CD4-positive, alpha-beta T cell treated with Interleukin-21 for 1 hour (primary cell): ENCODE measurements at regions not wholly inside any gene's neighbourhood (a gene's known extent, or its start where the extent isn't known, plus 50 kb on each side); places are given as distances from the start of the nearest gene placed in this dataset.
"Not testable (repeated sequence)": the region's sequence is repeated elsewhere in the genome, so short reads cannot be mapped to it uniquely, and the experiment has no call there.

Experiments
- DNase-seq: peaks from one replicate; pipeline ENCODE4 v3.0.0-alpha.2; 2020

DNA sequence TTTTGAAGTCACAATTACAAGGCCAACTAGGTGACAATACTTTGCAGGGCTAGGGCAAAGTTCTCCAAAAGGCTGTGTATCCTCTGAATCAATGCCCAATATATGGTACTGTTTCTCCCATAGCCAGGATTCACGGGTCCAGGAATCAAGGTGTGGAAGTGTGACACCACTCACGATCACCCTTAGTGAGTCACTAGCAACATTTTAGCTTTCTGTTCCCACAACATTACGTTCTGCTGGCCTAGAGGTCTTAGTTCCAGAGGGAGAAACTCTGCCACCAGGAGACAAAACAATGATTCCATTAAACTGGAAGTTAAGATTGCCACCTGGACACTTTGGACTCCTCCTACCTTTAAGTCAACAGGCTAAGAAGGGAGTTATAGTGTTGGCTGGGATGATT is 88.5 kb upstream of the RANBP6 start:
- not testable (repeated sequence) for DNase-seq

DNA sequence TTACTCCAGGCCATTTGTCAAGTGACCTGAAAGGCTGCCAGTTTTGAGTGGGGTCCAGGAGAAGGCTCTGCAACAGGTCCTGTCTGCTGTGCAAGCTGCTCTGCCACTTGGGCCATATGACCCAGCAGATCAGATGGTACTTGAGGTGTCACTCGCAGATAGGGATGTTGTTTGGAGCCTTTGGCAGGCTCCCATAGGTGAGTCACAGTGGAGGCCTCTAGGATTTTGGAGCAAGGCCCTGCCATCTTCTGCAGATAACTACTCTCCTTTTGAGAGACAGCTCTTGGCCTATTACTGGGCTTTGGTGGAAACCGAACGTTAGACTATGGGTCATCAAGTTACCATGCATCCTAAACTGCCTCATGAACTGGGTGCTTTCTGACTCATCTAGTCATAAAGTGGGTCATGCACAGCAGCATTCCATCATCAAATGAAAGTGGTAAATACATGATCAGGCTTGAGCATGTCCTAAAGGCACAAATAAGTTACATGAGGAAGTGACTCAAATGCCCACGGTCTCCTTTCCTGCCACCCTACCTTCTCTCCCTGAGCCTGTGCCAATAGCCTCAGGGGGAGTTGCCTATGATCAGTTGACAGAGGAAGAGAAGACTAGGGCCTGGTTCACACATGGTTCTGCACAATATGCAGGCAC is 87.0 kb upstream of the RANBP6 start:
- DNase-seq = not testable (repeated sequence)

DNA sequence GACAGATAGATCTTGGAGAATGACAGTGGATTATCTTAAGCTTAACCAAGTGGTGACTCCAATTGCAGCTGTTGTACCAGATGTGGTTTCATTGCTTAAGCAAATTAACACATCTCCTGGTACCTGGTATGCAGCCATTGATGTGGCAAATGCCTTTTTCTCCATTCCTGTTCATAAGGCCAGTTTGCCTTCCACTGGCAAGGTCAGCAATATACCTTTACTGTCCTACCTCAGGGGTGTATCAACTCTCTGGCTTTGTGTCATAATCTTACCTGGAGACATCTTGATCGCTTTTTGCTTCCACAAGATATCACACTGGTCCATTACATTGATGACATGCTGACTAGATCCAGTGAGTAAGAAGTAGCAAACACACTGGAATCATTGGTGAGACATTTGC is 86.3 kb upstream of the RANBP6 start:
- DNase-seq = not testable (repeated sequence)

DNA sequence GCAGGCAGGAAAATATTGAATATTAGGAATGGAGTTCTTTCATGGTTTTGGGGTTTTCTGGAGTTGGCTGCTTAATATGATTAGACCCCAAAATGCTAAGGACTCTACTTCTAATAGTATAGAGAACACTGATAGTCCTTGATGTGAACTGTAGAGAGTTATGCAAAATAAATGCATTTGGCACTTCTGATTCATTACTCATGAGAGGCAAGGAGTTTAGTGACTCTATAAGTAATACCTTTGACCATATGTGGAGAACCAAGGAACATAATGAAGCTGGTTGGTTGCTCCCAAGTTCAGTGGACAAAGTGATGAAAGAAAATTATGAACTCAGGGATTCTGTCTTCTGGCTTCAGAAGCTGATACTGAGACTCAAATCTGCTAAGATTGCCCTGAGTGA is 83.9 kb upstream of the RANBP6 start:
- DNase-seq = not testable (repeated sequence)

DNA sequence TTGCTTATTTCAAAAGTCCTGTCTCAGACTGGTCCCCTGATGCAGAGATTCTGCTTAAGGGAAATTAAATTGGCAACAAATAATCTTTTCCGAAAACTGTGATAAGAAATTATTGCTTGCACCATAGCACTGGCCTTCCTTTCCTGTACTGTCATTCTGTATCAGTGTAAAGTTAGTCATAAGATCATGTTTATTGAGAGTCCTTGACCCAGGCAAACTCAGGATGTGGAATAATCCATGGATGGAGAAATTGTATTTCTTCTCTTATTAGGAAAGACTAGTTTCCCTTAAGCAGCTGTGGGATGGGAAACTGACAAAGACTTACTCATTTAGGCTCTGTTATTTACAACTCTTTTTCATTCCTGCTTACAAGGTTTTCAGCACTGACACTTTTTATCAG is 83.0 kb upstream of the RANBP6 start:
- no peak for DNase-seq

DNA sequence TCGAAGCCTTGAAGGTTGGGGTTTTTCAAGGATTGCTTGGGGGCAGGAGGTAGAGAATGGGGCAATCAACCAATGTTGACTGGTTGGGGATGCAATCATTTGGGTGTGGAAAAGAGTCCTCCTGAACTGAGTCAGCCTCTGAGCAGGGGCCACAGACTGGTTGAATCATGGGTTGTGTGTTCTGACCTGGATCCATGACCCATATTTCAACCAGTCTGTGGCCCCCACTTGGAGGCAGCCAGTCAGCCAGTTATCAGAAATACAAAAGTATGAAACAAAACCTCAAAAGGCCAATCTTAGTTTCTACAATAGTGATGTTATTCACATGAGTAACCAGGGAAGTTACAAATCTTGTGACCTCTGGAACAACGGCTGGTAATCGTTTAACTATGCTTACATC is 81.4 kb upstream of the RANBP6 start:
- no peak for DNase-seq

DNA sequence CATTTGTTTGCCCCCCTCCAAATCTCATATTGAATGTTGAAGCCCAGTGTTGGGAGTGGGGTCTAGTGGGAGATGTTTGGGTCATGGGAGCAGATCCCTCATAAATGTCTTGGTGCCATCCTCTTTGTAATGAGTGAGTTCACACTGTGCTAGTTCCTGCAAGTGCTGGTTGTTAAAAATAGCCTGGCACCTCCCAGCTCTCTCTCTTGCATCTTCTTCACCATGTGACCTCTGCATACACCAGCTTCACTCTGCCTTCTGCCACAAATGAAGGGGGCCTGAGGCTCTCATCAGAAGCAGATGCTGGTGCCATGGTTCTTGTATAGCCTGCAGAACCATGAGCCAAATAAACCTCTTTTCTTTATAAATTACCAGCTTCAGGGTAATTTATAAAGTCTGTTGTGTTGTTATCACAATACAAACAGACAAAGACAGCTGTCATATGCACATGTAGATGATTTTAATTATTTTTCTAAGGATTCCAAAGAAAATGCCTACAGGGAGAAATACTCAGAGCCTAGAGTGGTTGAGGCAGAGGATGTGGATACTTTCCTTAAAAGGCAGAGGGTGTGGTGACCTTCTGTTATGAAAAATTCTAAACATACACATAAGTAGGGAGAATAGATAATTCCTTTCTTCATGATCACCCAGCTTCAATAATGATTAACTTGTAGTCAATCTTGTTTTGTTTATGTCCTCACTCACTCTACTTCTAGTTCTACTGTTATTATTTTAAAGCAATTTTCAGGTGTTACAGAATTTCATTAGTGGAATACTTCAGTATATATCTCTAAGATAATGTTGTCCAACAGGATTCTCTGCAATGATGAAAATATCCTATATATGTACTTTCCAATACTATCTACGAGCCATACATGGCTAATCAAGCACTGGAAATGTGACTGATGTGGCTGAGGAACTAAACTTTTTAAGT is 75.1 kb upstream of the RANBP6 start:
- DNase-seq = no peak

DNA sequence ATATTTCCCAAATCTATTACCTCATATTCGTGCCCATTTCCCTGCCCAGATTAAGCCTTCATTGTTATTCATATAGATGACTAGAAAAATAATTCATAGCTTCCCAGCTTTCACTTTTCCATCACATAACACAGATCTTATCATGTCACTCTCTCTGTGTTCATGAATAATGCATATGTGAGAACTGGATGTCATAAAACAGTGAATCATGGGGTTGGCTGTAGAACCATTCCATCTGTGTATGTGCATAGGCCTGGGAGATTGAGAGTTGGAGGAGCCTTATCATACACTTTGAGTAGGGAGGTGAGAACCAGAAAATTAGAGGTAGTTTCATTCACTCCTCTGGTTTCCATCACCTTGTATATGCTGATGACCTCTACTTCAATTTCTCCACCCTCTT is 73.9 kb upstream of the RANBP6 start:
- no peak for DNase-seq

DNA sequence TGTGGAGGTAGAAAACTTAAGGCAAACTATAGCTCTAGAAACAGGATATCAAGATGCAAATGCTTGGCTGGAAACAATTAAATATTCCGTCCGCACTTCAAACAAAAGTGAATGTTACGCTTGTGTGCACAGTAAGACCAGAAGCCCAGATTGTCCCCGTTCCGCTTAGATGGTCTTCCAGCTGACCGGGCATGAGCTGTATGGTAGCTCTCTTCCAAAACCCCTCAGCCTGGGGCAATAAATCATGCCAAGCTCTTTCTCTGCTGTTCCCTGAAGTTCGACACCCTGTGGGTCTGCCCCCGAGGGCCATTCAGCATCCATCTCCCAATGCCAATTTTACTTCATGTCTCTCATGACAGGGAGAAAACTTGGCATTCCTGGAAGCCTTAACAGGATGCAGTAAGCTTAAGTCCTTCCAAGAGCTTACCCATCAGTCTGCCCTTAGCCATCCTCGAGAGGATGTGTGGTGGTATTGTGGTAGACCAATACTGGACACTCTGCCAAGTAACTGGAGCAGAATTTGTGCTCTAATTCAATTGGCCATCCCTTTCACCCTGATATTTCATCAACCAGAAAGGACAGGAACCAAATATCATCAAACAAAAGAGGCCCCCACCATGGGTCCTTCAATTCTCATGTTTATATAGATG is 70.7 kb upstream of the RANBP6 start:
- no peak for DNase-seq

DNA sequence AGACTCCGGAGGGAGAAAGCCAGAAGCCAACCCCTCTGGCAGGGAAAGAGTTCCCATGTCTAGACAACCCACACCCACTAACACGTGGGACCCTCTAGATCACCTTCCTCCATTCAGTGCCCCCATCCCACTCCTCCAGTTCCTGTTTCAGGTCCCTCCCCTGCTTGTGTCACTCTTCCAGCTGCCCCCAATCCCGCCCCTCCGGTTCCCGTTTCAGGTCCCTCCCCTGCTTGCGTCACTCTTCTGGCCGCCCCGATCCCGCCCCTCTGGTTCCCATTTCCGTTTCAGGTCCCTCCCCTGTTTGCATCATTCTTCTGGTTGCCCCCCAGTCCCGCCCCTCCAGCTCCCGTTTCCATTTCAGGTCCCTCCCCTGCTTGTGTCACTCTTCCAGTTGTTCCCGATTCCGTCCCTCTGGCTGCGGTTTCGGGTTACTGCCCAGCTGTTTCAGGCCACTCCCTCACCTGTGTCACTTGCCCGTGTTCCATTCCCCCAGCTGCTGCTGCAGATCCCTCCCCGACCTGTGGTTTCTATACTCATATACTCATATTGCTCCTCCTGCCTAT is 64.8 kb upstream of the RANBP6 start:
- peak; percentile 77 for DNase-seq

DNA sequence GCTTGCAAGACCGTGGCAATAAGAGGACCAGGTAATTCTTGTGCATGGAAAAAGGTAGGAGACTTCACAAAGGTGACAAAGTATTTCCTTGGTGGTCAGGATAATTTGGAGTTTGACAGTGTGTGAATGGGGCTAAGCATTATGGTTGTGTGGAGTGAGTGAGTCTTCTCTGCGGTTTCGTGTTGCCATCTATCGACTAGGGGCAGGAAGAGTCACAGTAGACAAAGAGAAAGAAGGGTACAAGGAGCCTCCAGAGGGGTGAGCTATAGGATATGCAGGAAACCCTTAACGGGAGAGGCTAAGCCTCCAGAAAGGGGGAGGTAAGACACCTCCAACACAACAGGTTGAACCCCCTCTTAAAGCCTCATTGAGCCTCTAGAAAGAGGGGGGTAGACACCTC is 64.0 kb upstream of the RANBP6 start:
- DNase-seq = no peak

DNA sequence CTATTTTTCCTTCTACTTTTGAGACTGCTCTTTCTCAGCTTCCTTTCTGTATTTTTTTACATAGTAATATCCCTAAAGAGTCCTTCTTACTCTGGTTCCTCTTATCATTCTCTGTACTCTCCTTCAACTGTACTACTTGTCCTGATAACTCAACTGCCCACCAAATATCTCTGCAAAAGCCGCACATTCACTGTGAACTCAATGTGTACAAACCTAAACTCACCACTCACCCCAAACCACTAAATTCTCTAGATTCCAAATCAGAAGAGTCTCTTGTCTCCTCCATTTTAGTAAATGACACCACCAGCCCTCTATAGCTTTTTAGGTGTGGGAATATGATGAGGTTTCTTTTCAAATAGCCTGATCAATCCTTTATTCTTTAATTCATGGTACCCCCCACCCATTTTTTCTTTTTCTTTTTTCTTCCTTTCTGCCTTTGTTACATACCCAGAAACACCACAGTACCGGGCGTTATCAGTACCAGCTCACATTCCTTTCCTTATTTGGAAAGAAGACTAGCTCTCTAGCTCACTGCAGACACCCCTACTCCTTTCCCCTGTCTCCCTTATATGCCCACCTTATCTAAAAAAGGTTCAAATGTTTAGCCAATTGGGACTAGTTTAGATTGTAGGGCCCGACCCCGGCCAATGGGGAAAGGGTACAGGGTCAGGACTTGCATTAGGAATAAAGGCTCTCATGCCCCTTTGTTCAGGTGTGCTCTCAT is 63.1 kb upstream of the RANBP6 start:
- no peak for DNase-seq

DNA sequence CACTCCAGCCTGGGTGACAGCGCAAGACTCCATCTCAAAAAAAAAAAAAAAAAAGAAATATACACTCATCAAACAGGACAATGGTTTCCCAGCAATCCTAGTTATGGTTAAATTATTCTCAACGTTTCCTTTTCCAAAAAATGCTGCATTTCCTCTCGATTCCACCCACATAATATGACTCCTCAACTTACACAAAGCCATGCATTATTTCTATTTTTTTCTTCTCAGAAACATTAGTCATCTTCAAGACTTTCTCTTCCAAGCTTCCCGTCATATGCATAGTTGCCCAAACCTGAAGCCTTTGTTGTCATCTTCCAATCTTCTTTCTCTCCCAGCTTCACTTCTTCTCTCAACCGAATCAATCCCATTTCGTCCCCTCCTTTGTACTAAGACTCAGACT is 61.4 kb upstream of the RANBP6 start:
- no peak for DNase-seq

DNA sequence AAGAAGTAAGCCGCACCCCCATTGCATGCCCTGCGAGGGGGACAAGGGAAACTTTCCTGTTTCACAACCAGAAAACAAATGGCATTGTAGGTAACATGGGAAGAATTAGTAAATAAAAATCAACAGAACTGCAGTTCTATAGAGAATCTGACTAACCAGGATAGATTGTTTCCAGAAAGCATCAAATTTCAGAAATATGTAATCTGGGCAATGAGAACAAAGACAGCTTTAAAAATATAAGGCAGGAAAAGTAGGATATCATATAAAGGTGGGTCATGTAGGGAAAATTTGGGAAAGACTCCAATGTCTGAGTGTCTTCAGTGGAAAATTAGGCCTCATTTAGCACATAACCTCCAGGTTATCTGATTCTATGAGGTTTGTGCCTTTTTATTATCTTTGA is 58.3 kb upstream of the RANBP6 start:
- no peak for DNase-seq

DNA sequence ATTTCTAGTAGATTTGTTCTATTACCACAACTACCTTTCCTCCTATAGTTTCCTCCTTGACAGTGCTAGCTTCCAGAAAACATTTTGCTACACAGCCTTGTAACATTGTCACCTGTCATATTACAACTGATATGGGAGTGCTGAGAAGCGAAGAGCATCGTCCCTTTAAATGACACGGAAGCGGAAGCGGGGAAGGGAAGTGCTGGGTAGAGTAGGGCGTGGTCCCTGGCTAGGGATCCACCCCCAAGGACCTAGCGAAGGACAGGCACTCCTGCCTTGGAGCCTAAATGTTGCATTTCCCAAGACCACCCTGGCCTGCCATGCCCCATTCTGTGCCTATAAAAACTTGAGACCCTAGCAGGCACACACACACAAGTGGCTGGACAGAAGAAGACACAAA is 57.4 kb upstream of the RANBP6 start:
- DNase-seq = no peak

DNA sequence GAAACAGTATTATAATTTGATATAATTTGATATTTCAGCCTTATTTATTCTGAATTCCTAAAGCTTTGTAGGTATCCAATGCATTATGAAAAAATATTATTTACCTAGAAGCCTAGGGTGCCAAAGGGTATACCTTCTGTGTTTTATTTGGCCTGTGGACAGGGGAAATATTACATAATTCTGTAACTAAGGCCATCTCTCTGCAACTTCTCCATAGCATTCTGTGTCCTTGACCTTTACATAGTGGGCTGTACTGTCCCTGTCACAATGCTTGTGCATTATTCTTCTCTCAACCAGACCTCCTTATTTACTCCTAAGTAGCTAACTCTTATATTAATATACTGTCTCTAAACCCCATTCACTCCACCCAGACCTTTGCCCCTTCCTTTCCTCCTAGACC is 57.0 kb upstream of the RANBP6 start:
- no peak for DNase-seq

DNA sequence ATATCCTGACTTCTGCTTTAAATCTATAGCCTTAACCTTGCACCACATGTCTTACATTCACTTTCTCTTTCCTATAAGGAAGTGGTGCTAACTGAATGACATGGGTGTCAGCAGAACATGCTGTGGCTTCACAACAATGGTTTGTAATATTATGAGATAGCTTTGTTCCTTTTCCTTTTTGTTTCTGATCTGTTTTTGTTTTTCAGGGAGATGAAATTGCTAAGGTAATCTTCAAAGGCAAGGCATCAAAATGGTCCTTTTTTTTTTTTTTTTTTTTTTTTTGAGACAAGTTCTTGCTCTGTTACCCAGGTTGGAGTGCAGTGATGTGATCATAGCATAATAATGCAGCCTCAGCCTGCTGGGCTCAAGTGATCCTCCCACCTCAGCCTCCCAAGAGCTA is 53.6 kb upstream of the RANBP6 start:
- peak; percentile 68 for DNase-seq

DNA sequence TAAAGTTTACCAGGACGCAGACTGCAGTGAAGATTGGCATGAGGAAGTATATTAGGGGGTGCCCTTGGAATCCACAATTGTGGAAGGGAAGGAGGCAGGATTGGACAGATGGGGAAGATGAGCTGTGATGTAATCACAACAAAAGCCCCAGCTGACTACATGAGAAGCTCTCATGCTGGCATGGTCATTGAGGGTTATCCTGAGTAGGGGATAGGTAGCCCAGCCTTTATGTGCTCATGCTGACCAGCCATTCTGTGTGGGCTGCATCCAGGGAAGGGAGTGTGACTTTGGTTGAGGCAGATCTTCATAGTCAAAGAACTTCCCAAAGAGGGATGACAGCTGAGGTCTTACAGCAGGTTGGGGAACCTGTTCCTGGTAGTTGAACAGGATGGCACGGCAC is 52.0 kb upstream of the RANBP6 start:
- no peak for DNase-seq
